ENCODE measurements at regions not wholly inside any gene's neighbourhood (a gene's known extent, or its start where the extent isn't known, plus 50 kb on each side); places are given as distances from the start of the nearest gene placed in this dataset.

DNA sequence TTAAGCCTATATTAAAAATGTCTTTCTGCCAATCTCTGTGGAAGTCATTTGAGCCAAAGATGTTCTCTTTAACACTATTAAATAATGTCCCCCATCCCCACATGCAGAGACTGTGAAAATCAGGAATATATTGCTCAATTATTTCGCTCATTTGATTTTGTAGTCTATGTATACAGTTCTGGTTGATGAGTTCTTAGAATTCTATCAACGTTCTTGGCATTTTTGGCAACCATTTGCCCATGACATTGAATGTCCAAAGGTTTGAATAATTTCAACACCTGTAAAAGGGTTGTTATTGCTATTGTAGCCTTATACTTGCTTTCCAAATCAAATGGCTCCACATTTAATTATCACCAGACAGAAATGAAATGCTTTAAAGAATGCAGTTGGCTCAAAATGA lies 536.1 kb downstream of the CAAP1 start (continued):
- no peak for TF ChIP-seq ZBTB8A (tag by site-specific recombination; IDR thresholded peaks at IDR 0.05)

DNA sequence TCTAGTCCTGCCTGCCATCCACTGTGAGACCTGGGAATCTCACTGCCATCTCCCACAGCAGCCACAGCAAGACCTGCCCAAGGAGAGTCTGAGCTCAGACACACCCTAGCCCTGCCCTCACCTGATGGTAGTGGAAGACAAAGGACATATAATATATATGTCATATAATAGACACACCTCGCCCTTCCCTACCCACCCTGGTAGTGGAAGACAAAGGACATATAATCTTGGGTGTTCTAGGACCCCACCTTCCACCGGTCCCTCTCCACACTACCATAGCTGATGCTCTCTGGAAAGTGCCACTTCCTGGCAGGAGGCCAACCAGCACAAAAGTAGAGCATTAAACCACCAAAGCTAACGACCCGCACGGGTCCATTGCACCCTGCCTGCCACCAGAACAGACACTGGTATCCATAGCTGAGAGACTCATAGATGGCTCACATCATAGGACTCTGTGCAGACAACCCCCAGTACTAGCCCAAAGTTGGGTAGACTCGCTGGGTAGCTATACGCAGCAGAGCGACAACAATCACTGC lies 545.6 kb downstream of the CAAP1 start:
- ChIA-PET POLR2A (no interaction called here), CTCF (interaction anchor here (0.6 to 1.5 kb wide), 2 partner anchors 9 to 21 kb away, joined by 3 to 5 read pairs; no protein-coding TSS in a partner anchor)
- no peaks in the 10 kb centered on the region for H3K9me3 ChIP-seq (ENCODE audit: control insufficient read depth, insufficient read depth, low read depth, low read length)

More for the DNA sequence above, 545.6 kb downstream of the CAAP1 start:
- no peaks in the 10 kb centered on the region for H3K4me1 ChIP-seq (ENCODE audit: control insufficient read depth, insufficient read depth, low read length)
- TF ChIP-seq ZNF148 (tag by site-specific recombination; IDR thresholded peaks at IDR 0.05; ENCODE audit: borderline replicate concordance): no peak
- TF ChIP-seq ZSCAN16 (tag by site-specific recombination; IDR thresholded peaks at IDR 0.05): no peak
- no peak for TF ChIP-seq ZNF549 (tag by site-specific recombination; IDR thresholded peaks at IDR 0.05)
- no peak for TF ChIP-seq ZNF280C (tag by site-specific recombination; IDR thresholded peaks at IDR 0.05)
- TF ChIP-seq ZNF677 (tag by site-specific recombination; IDR thresholded peaks at IDR 0.05): no peak
- no peak for TF ChIP-seq ZNF529 (tag by site-specific recombination; IDR thresholded peaks at IDR 0.05; ENCODE audit: insufficient replicate concordance)
- no peak for TF ChIP-seq MZF1 (tag by site-specific recombination; IDR thresholded peaks at IDR 0.05; ENCODE audit: borderline replicate concordance)
- TF ChIP-seq REST (tag by site-specific recombination; IDR thresholded peaks at IDR 0.05): no peak
- no peak for TF ChIP-seq ZNF23 (tag by site-specific recombination; IDR thresholded peaks at IDR 0.05; ENCODE audit: borderline replicate concordance)
- no peaks in the 10 kb centered on the region for H3K36me3 ChIP-seq (ENCODE audit: control insufficient read depth in 2 of 2, insufficient read depth in 1 of 2, low read length in 2 of 2)
- no peak overlapping the region for H3K27ac ChIP-seq (ENCODE audit: extremely low read depth, low read depth, low read length)
- no peak overlapping the region for H3K4me3 ChIP-seq (ENCODE audit: low read depth, low read length)

Measured in HEK293 (cell line).